ENCODE measurements at regions not wholly inside any gene's neighbourhood (a gene's known extent, or its start where the extent isn't known, plus 50 kb on each side); places are given as distances from the start of the nearest gene placed in this dataset.

DNA sequence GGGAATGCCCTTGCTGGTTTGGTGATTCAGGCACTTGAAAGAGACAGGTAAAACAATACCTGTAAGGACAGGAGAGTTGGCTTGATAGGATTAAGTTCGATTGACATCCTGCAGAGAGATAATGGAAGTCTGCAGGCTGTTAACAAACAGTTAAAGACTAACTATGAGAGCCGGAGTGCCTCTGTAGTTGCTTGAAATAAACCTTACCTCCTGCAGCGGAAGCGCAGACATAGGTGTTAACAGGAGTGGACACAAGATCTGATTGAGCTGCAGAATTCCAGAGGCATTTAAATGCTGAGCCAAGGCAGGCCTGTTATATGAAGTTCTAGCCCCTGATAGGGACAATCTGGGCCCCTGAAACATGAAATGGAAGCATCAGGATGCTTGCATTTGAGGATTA is 416.7 kb upstream of the MAOA start:
- no peak for TF ChIP-seq CTCF (conservative IDR thresholded peaks at IDR 0.05; ENCODE audit: low read depth in 2 of 2)
- TF ChIP-seq POLR2AphosphoS5 (IDR thresholded peaks at IDR 0.05; ENCODE audit: low read depth), result no peak
- no peak for TF ChIP-seq EZH2 (IDR thresholded peaks at IDR 0.05; ENCODE audit: low read depth, unreplicated experiment)
- TF ChIP-seq JUNB (IDR thresholded peaks at IDR 0.05; ENCODE audit: unreplicated experiment), result no peak
- TF ChIP-seq ZNF331 (CRISPR knock-in tag; IDR thresholded peaks at IDR 0.05; ENCODE audit: low read depth), result no peak
- TF ChIP-seq CREB1 (CRISPR knock-in tag; IDR thresholded peaks at IDR 0.05; ENCODE audit: low read depth), result no peak
- no peak for TF ChIP-seq EZH2phosphoT487 (IDR thresholded peaks at IDR 0.05; ENCODE audit: unreplicated experiment)
- no peak for TF ChIP-seq REST (IDR thresholded peaks at IDR 0.05; ENCODE audit: unreplicated experiment)
- no peak for TF ChIP-seq STAT1 (IDR thresholded peaks at IDR 0.05; ENCODE audit: unreplicated experiment)
- TF ChIP-seq, protein P1, sequence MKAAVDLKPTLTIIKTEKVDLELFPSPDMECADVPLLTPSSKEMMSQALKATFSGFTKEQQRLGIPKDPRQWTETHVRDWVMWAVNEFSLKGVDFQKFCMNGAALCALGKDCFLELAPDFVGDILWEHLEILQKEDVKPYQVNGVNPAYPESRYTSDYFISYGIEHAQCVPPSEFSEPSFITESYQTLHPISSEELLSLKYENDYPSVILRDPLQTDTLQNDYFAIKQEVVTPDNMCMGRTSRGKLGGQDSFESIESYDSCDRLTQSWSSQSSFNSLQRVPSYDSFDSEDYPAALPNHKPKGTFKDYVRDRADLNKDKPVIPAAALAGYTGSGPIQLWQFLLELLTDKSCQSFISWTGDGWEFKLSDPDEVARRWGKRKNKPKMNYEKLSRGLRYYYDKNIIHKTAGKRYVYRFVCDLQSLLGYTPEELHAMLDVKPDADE (IDR thresholded peaks at IDR 0.05), result no peak
- TF ChIP-seq ZNF114 (CRISPR knock-in tag; IDR thresholded peaks at IDR 0.05), result no peak

All from GM23338 (cell line).